Left ventricle myocardium inferior (tissue), 1 donor: ENCODE measurements at regions not wholly inside any gene's neighbourhood (a gene's known extent, or its start where the extent isn't known, plus 50 kb on each side); places are given as distances from the start of the nearest gene placed in this dataset.
A peak's percentile ranks its signal among the peaks of the same experiment; 100 is the strongest.
"Not testable (repeated sequence)": the region's sequence is repeated elsewhere in the genome, so short reads cannot be mapped to it uniquely, and the experiment has no call there.

ENCODE experiments used
- DNase-seq: peaks from one replicate; pipeline ENCODE4 v3.0.0-alpha.2; 2020
- H3K27ac ChIP-seq: fragments of 200-600 bp; replicated peaks from 2 replicates; pipeline ENCODE4 v1.8.0; 2021
- H3K27me3 ChIP-seq: fragments of 200-600 bp; 2 replicates; pipeline ENCODE4 v1.8.0; 2021; ENCODE audit warnings: low read depth
- H3K36me3 ChIP-seq: fragments of 200-600 bp; 2 replicates; pipeline ENCODE4 v1.8.0; 2021
- H3K4me1 ChIP-seq: fragments of 200-600 bp; 2 replicates; pipeline ENCODE4 v1.8.0; 2021
- H3K4me3 ChIP-seq: fragments of 200-600 bp; 2 replicates; pipeline ENCODE4 v1.8.0; 2021; ENCODE audit warnings: mild to moderate bottlenecking, moderate library complexity
- H3K9me3 ChIP-seq: fragments of 200-600 bp; replicated peaks from 2 replicates; pipeline ENCODE4 v1.8.0; 2021
- intact Hi-C: fragments of 100-400 bp; cut with micrococcal nuclease; formaldehyde crosslinking; loops from one replicate; pipeline ENCODE4 v1.11.0; 2022
- TF ChIP-seq, protein P1 (sequence below): fragments of 200-600 bp; IDR thresholded peaks from 2 replicates; pipeline ENCODE4 v1.8.0; 2021; ENCODE audit warnings: antibody characterized with exemption, mild to moderate bottlenecking, borderline replicate concordance
- donor health status: DM: no; HTN: yes; CAD: no; lungs with severe emphysema.

DNA sequence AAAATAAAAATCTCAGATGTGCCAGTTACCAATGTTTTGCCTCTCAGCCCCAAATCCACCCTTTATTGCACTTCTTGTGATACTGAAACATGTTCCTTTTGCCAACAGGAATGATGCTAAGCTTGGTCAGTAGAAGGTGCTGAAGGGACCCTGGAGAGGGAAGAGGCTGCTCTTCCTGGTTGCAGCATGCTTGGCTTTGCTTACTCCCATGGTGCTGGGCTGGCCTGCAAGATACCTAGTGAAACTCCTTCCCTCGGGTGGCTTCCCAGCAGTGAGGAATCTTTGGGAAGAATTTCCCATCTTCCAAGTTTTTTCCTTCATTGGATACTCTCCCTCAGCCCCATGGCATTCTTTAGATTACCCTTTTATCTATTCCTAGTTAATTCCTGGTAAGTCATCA is 151.8 kb upstream of the TGFBR2 start:
- Histone ChIP-seq H3K27me3 (no peaks in the 10 kb centered on the region), H3K9me3 (peaks cover 26% of the 10 kb centered on the region), H3K4me1 (peaks cover 48% of the 10 kb centered on the region), H3K4me3 (no peak overlapping the region), H3K36me3 (no peaks in the 10 kb centered on the region), H3K27ac (peak overlapping the region; percentile 82)
- intact Hi-C loops = no loop called here
- TF ChIP-seq, protein P1, sequence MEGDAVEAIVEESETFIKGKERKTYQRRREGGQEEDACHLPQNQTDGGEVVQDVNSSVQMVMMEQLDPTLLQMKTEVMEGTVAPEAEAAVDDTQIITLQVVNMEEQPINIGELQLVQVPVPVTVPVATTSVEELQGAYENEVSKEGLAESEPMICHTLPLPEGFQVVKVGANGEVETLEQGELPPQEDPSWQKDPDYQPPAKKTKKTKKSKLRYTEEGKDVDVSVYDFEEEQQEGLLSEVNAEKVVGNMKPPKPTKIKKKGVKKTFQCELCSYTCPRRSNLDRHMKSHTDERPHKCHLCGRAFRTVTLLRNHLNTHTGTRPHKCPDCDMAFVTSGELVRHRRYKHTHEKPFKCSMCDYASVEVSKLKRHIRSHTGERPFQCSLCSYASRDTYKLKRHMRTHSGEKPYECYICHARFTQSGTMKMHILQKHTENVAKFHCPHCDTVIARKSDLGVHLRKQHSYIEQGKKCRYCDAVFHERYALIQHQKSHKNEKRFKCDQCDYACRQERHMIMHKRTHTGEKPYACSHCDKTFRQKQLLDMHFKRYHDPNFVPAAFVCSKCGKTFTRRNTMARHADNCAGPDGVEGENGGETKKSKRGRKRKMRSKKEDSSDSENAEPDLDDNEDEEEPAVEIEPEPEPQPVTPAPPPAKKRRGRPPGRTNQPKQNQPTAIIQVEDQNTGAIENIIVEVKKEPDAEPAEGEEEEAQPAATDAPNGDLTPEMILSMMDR = no peak
- no peak for DNase-seq

DNA sequence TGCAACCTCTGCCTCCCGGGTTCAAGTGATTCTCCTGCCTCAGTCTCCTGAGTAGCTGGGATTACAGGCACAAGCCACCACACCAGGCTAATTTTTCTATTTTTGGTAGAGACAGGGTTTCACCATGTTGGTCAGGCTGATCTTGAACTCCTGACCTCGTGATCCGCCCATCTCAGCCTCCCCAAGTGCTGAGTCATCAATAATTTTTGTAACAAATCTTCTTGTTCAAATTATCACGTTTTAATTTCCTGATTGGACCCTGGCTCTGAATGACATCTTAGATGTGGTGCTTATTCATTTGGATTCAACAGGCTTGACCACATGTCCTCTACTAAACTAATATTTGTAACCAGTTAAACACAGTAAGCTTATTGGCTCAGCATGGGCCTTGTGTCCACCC is 151.3 kb upstream of the TGFBR2 start:
- Histone ChIP-seq H3K9me3 (peaks cover 31% of the 10 kb centered on the region), H3K4me1 (peaks cover 48% of the 10 kb centered on the region), H3K27ac (peak overlapping the region; percentile 82)
- H3K27me3 ChIP-seq, DNase-seq, H3K4me3 ChIP-seq, intact Hi-C loops, H3K36me3 ChIP-seq: not testable (repeated sequence)

DNA sequence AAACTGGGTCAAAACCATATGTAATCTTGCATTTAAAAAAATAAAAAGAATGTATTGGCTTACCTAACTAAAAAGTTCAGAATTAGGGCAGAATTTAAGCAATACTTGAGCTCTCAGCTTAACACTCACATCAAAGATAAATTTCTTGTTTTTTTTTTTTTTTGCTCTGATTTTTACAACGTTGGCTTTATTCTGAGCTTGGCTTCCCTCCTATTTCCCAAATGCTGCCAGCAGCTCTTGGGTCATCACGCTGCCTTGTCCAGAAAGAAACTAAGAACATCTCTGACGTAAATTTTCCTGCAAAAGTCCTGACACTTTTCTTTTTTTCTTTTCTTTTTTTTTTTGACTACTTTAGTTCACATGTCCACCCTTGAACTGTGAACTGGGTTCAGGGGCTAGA is 150.6 kb upstream of the TGFBR2 start:
- H3K4me1 ChIP-seq = peaks cover 48% of the 10 kb centered on the region
- H3K9me3 ChIP-seq = peaks cover 33% of the 10 kb centered on the region
- H3K27ac ChIP-seq = peak overlapping the region; percentile 82
- no peaks in the 10 kb centered on the region for H3K27me3 ChIP-seq
- H3K4me3 ChIP-seq = no peak overlapping the region
- TF ChIP-seq, protein P1 = no peak
- intact Hi-C loops = no loop called here
- DNase-seq = peak; percentile 35
- no peaks in the 10 kb centered on the region for H3K36me3 ChIP-seq

DNA sequence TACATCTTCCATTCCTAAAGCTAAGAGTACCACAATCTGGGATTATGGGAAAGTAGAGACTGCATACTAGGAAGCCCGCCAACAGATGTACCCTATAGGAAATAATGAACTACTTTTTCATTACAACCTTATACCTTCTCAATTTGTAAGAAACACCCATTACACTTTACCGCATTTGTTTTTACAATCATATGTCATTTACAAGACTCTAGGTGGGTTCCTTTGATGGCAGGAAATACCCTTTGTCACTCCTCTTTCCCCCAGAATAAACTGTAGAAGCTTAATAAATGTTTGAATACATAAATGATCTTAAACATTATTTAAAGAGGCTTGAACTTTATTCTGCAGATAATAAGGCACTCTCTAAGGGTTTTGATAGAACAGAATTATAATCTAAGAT is 150.1 kb upstream of the TGFBR2 start:
- Histone ChIP-seq H3K9me3 (peaks cover 33% of the 10 kb centered on the region), H3K36me3 (no peaks in the 10 kb centered on the region), H3K27ac (peak overlapping the region; percentile 82), H3K4me3 (no peak overlapping the region), H3K27me3 (no peaks in the 10 kb centered on the region), H3K4me1 (peaks cover 48% of the 10 kb centered on the region)
- no peak for DNase-seq
- intact Hi-C loops = no loop called here
- TF ChIP-seq, protein P1 = no peak

DNA sequence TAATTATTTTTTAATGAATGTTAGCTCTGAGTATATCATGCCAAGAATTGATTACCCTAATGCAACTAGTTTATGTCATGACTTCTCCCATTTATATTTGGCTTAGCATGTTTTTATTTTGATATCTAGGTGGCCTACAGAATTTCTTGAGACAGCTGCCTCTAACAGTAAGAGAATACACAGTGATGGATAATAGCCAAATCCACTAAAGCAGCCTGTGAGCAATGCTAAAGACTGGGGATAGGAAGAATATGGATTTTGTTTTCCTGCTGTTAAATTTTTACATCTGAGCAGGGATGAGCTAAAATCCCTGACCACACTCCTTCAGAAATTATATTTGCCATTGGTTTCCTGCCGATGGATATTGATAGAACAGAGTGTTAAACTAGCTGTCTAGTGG is 149.3 kb upstream of the TGFBR2 start:
- H3K36me3 ChIP-seq = no peaks in the 10 kb centered on the region
- peaks cover 30% of the 10 kb centered on the region for H3K9me3 ChIP-seq
- TF ChIP-seq, protein P1 = no peak
- peak overlapping the region; percentile 57 for H3K27ac ChIP-seq
- H3K4me1 ChIP-seq = peaks cover 48% of the 10 kb centered on the region
- no peak for DNase-seq
- intact Hi-C loops = no loop called here
- no peaks in the 10 kb centered on the region for H3K27me3 ChIP-seq
- no peak overlapping the region for H3K4me3 ChIP-seq

DNA sequence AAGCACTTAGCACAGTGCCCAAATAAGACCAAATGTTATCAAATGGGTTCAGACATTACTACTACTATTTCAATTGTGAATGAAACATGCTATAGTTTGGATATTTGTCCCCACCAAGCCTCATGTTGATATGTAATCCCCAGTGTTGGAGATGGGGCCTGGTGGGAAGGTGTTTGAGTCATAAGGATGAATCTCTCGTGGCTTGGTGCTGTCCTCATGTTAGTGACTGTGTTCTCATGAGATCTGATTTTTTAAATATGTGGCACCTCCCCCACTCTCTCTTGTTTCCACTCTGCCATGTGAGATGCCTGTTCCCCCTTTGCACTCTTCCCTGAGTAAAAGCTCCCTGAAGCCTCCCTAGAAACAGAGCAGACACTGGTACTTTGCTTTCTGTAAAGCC is 148.7 kb upstream of the TGFBR2 start:
- no peak for DNase-seq
- H3K27ac ChIP-seq = peak overlapping the region; percentile 57
- intact Hi-C loops = no loop called here

More for the DNA sequence above, 148.7 kb upstream of the TGFBR2 start:
- TF ChIP-seq, protein P1 = no peak
- peaks cover 23% of the 10 kb centered on the region for H3K9me3 ChIP-seq
- H3K36me3 ChIP-seq = no peaks in the 10 kb centered on the region
- no peaks in the 10 kb centered on the region for H3K27me3 ChIP-seq
- H3K4me1 ChIP-seq = peaks cover 46% of the 10 kb centered on the region
- H3K4me3 ChIP-seq = no peak overlapping the region
